ENCODE measurements at regions not wholly inside any gene's neighbourhood (a gene's known extent, or its start where the extent isn't known, plus 50 kb on each side); places are given as distances from the start of the nearest gene placed in this dataset.

DNA sequence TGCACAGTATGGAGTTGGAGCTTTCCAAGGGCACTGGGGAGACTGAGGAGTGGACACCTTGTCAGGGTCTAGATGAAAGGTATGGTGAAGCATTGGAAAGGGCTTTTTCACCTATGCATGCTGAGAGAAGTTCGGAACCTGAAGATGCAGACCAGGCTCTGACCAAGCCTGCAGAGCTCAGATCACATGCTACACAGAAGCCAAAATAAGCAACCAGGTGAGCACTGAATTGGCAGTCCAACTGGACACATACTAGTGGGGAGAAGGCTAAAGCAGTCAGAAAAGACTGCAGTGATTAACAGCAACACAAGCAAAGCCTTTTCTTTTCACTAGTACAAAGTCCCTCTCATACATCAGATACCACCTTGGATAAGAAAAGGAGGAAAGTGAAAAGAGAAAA is 238.3 kb upstream of the PLSCR5 start:
- Mint-ChIP-seq H3K9me3 (peaks cover 0 to 5% (median 0%) of the 10 kb centered on the region in 7 donors), H3K36me3 (no peaks in the 10 kb centered on the region), H3K27me3 (no peaks in the 10 kb centered on the region), H3K4me3 (no peak overlapping the region), H3K27ac (no peak overlapping the region), H3K4me1 (no peaks in the 10 kb centered on the region)
- DNase-seq, result no peak
- ATAC-seq (ENCODE audit: low read depth in 2 of 2), result no peak

DNA sequence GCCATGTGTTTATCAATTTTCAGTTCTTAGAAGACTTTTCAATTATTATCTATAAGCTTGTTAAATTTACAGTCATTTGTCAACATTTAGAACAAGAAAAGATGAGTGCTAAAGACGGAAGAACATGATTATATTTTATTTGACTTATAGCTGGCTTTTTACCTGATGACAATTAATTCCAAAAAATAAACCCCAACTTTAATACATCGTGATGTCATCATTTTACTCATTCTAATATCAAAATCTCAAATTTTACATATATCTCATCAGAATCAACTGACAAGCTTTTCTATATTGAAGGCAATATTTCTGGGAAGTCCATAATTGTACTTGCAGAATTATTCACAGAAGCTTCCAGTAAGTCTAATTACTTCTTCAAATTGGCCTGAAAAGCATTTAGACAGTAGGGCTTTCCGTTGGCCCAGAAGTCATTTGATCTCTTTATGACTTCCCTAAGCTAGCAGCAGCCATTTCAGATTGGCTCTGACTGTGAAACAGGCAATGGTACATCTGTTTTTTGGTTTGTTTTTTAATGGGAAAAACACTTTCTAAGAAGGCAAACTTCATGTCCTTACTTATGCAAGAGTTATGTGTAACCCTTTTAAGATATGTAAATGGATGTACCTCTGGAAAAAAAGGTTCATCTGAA is 234.7 kb upstream of the PLSCR5 start:
- Mint-ChIP-seq H3K27me3 (no peaks in the 10 kb centered on the region), H3K27ac (no peak overlapping the region), H3K4me1 (no peaks in the 10 kb centered on the region), H3K9me3 (peaks cover 0 to 5% (median 0%) of the 10 kb centered on the region in 7 donors), H3K36me3 (no peaks in the 10 kb centered on the region), H3K4me3 (no peak overlapping the region)
- no peak for ATAC-seq (ENCODE audit: low read depth in 2 of 2)
- no peak for DNase-seq

DNA sequence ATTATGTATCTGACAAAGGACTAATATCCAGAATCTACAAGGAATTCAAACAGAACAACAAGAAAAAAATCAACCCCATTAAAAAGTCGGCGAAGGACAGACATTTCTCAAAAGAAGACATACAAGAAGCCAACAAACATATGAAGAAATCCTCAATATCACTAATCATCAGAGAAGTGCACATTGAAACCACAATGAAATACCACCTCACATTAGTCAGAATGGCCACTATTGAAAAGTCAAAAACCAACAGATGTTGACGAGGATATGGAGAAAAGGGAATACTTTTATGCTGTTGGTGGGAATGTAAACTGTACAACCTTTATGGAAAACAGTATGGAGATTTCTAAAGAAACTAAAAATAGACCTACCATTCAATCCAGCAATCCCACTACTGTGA is 233.1 kb upstream of the PLSCR5 start:
- no peak overlapping the region for H3K27ac Mint-ChIP-seq
- peaks cover 0 to 5% (median 0%) of the 10 kb centered on the region in 7 donors for H3K9me3 Mint-ChIP-seq
- ATAC-seq (ENCODE audit: low read depth in 2 of 2) (no peak), DNase-seq (no peak)
- no peaks in the 10 kb centered on the region for H3K27me3 Mint-ChIP-seq
- H3K4me3 Mint-ChIP-seq, result no peak overlapping the region
- no peaks in the 10 kb centered on the region for H3K36me3 Mint-ChIP-seq
- no peaks in the 10 kb centered on the region for H3K4me1 Mint-ChIP-seq

GRCh38 chr3:146834917-146835316 is 229.8 kb upstream of the PLSCR5 start:
- ATAC-seq (ENCODE audit: low read depth in 2 of 2) (no peak), DNase-seq (no peak)
- H3K36me3 Mint-ChIP-seq, result no peaks in the 10 kb centered on the region
- H3K9me3 Mint-ChIP-seq, result peaks cover 0 to 4% (median 0%) of the 10 kb centered on the region in 7 donors
- no peaks in the 10 kb centered on the region for H3K27me3 Mint-ChIP-seq
- no peak overlapping the region for H3K4me3 Mint-ChIP-seq
- no peaks in the 10 kb centered on the region for H3K4me1 Mint-ChIP-seq
- H3K27ac Mint-ChIP-seq, result no peak overlapping the region

GRCh38 chr3:146832857-146833458 is 227.8 kb upstream of the PLSCR5 start:
- Mint-ChIP-seq H3K4me1 (no peaks in the 10 kb centered on the region), H3K4me3 (no peak overlapping the region), H3K36me3 (no peaks in the 10 kb centered on the region), H3K27ac (no peak overlapping the region), H3K27me3 (no peaks in the 10 kb centered on the region), H3K9me3 (peaks cover 0 to 4% (median 0%) of the 10 kb centered on the region in 7 donors)
- DNase-seq (no peak), ATAC-seq (ENCODE audit: low read depth in 2 of 2) (no peak)

DNA sequence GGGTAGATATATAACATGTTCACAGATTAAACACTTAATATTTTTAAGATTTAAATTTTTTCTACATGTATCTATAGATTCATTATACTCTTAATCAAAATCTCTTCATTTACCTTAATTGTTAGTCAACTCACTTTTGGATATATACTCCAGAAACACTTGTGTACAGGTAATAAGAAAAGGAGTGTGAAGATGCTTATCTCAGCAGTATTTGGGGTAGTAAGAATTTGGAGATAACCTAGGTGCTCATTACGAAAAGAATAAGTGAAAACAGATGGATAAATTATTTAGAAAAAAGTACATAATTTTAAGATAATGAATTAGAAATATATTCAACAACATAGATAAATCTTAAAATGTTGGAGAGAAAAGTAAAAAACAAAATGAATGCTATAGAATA is 226.5 kb upstream of the PLSCR5 start:
- ATAC-seq (ENCODE audit: low read depth in 2 of 2) (no peak), DNase-seq (no peak)
- H3K27me3 Mint-ChIP-seq, result no peaks in the 10 kb centered on the region
- peaks cover 0 to 1% (median 0%) of the 10 kb centered on the region in 7 donors for H3K9me3 Mint-ChIP-seq
- no peaks in the 10 kb centered on the region for H3K4me1 Mint-ChIP-seq
- no peak overlapping the region for H3K4me3 Mint-ChIP-seq
- no peaks in the 10 kb centered on the region for H3K36me3 Mint-ChIP-seq
- no peak overlapping the region for H3K27ac Mint-ChIP-seq

- H3K9me3 Mint-ChIP-seq, result peaks cover 0 to 1% (median 0%) of the 10 kb centered on the region in 7 donors
Observed at GRCh38 chr3:146830231-146830630, 225.1 kb upstream of the PLSCR5 start.

GRCh38 chr3:146827836-146828235 is 222.7 kb upstream of the PLSCR5 start:
- H3K36me3 Mint-ChIP-seq, result no peaks in the 10 kb centered on the region
- no peak for DNase-seq
- H3K4me1 Mint-ChIP-seq, result no peaks in the 10 kb centered on the region
- H3K4me3 Mint-ChIP-seq, result no peak overlapping the region
- H3K27ac Mint-ChIP-seq, result no peak overlapping the region
- peaks cover 0 to 1% (median 0%) of the 10 kb centered on the region in 7 donors for H3K9me3 Mint-ChIP-seq
- ATAC-seq (ENCODE audit: low read depth in 2 of 2), result no peak
- no peaks in the 10 kb centered on the region for H3K27me3 Mint-ChIP-seq

More at GRCh38 chr3:146830231-146830630, 225.1 kb upstream of the PLSCR5 start:
- DNase-seq (no peak), ATAC-seq (ENCODE audit: low read depth in 2 of 2) (no peak)
- H3K27ac Mint-ChIP-seq, result no peak overlapping the region
- no peaks in the 10 kb centered on the region for H3K4me1 Mint-ChIP-seq
- H3K36me3 Mint-ChIP-seq, result no peaks in the 10 kb centered on the region
- no peak overlapping the region for H3K4me3 Mint-ChIP-seq
- no peaks in the 10 kb centered on the region for H3K27me3 Mint-ChIP-seq

GRCh38 chr3:146823622-146824021 is 218.5 kb upstream of the PLSCR5 start:
- no peaks in the 10 kb centered on the region for H3K4me1 Mint-ChIP-seq
- H3K4me3 Mint-ChIP-seq, result no peak overlapping the region
- no peaks in the 10 kb centered on the region for H3K36me3 Mint-ChIP-seq
- DNase-seq (no peak), ATAC-seq (ENCODE audit: low read depth in 2 of 2) (no peak)
- H3K27me3 Mint-ChIP-seq, result no peaks in the 10 kb centered on the region
- no peaks in the 10 kb centered on the region for H3K9me3 Mint-ChIP-seq
- no peak overlapping the region for H3K27ac Mint-ChIP-seq

DNA sequence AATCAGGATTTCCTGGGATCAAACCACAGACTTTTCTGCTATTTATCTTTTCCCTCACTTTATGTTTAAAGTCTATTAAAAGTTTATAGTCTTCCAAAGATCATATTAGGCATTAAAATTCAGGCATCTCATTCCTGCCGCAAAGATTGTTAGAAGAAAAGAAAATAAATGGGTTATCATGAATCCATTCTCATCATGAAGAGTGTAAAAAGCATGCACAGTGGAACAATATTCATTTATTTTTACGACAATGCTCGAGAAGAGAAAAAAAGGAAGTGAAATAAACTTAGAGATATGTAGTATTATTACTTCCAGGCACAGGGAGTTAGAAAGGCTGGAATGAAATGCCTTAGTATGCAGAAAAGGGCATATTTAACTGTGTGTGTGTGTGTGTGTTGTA is 213.7 kb upstream of the PLSCR5 start:
- Mint-ChIP-seq H3K27ac (no peak overlapping the region), H3K9me3 (no peaks in the 10 kb centered on the region), H3K4me1 (no peaks in the 10 kb centered on the region), H3K36me3 (no peaks in the 10 kb centered on the region), H3K27me3 (no peaks in the 10 kb centered on the region), H3K4me3 (no peak overlapping the region)
- ATAC-seq (ENCODE audit: low read depth in 2 of 2) (no peak), DNase-seq (no peak)

- H3K27me3 Mint-ChIP-seq, result no peaks in the 10 kb centered on the region
- H3K9me3 Mint-ChIP-seq, result no peaks in the 10 kb centered on the region
- no peak overlapping the region for H3K4me3 Mint-ChIP-seq
- no peak overlapping the region for H3K27ac Mint-ChIP-seq
- ATAC-seq (ENCODE audit: low read depth in 2 of 2) (no peak), DNase-seq (no peak)
- H3K4me1 Mint-ChIP-seq, result no peaks in the 10 kb centered on the region
- H3K36me3 Mint-ChIP-seq, result no peaks in the 10 kb centered on the region
Observed at GRCh38 chr3:146818301-146818700, 213.2 kb upstream of the PLSCR5 start.

DNA sequence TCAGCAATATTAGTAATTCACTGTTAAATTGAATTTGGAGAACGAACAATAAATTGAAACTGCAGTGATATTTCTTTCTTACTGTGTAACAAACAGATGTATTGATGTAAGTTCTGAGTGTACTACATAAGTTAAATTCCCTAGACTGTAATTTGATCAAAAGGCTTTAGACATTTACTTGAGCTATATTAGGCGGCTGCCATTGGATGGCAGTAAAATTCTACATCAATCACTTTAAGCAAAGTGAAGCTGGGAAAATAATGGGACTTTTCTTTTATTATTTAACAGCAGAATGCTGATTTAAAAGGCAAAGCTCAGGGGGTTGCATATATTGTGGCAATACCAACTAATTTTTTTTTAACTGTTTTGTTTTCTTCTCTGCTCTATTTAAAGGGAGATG is 212.6 kb upstream of the PLSCR5 start:
- H3K4me3 Mint-ChIP-seq, result no peak overlapping the region

DNA sequence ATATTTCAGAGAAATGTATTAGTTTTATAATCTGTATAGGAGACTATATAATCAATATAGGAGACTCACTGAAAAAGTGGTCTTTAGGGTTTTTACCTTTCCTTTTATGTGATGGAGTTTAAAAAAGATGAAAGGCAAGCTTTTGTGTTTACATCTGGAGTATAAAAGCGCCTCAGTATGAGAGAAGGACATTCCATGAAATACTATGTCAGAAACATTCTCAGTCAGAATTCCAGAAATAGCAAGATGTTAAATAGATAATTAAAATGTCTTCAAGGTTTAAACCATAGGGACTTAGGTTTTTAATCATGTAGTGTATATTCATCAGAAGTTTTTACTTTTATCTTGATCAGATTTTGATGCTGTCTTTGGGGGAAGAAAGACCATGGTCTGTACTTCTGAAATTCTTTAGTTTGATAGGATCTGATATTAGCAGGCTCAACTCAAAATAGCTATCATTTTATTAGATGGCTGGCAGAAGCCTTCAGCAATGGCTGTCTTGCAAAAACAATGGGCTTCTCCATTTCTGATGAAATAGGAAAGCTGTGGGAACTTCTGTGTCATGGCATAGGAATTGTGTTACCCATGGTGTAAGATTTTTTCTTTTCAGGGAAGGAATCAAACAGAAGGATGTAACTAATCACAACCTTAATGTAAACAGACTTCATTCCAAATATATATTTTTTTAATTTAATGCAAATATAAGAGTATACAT is 209.6 kb upstream of the PLSCR5 start:
- H3K9me3 Mint-ChIP-seq, result no peaks in the 10 kb centered on the region
- no peak for DNase-seq
- H3K27ac Mint-ChIP-seq, result no peak overlapping the region
- no peaks in the 10 kb centered on the region for H3K27me3 Mint-ChIP-seq
- H3K4me3 Mint-ChIP-seq, result no peak overlapping the region
- no peak for ATAC-seq (ENCODE audit: low read depth in 2 of 2)
- H3K36me3 Mint-ChIP-seq, result no peaks in the 10 kb centered on the region
- H3K4me1 Mint-ChIP-seq, result no peaks in the 10 kb centered on the region

More for the DNA sequence above, 212.6 kb upstream of the PLSCR5 start:
- no peaks in the 10 kb centered on the region for H3K9me3 Mint-ChIP-seq
- no peaks in the 10 kb centered on the region for H3K4me1 Mint-ChIP-seq
- ATAC-seq (ENCODE audit: low read depth in 2 of 2) (no peak), DNase-seq (no peak)
- no peak overlapping the region for H3K27ac Mint-ChIP-seq
- H3K36me3 Mint-ChIP-seq, result no peaks in the 10 kb centered on the region
- no peaks in the 10 kb centered on the region for H3K27me3 Mint-ChIP-seq

DNA sequence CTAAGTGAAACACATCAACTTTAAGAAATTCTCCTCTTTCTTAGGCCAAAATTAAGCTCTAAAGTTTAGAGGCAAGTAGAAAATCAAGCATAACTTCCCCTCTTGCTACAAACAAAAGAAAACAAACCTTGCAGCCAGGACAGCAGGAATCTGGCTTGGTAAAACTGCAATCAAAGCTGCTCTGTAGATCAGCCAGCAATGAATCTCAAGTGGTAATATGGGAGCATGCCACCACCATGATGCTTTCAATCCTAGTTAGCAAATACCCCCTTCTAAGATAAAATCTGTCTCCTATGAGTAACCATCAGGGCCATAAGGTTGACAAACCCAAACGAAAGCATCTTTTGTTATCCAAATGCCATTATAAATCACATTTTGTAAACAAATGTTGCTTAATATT is 208.3 kb upstream of the PLSCR5 start:
- no peaks in the 10 kb centered on the region for H3K9me3 Mint-ChIP-seq
- no peak overlapping the region for H3K4me3 Mint-ChIP-seq
- ATAC-seq (ENCODE audit: low read depth in 2 of 2), result no peak
- H3K36me3 Mint-ChIP-seq, result no peaks in the 10 kb centered on the region
- H3K4me1 Mint-ChIP-seq, result no peaks in the 10 kb centered on the region
- H3K27ac Mint-ChIP-seq, result no peak overlapping the region
- DNase-seq, result no peak
- no peaks in the 10 kb centered on the region for H3K27me3 Mint-ChIP-seq

Measured in naive B cell (primary cell).